ENCODE measurements at regions not wholly inside any gene's neighbourhood (a gene's known extent, or its start where the extent isn't known, plus 50 kb on each side); places are given as distances from the start of the nearest gene placed in this dataset.

- no peak for TF ChIP-seq CTCF (IDR thresholded peaks at IDR 0.05; ENCODE audit: borderline replicate concordance, extremely low read depth, low read length, poor library complexity, severe bottlenecking)
- TF ChIP-seq EZH2 (IDR thresholded peaks at IDR 0.05; ENCODE audit: borderline replicate concordance, low read depth, low read length, severe bottlenecking): no peak
These were observed 296.1 kb upstream of the DMAC1 start for GRCh38 chr9:8095672-8096086.
